NCI-H2196 (cell line): ENCODE measurements at regions not wholly inside any gene's neighbourhood (a gene's known extent, or its start where the extent isn't known, plus 50 kb on each side); places are given as distances from the start of the nearest gene placed in this dataset.
"Not testable (repeated sequence)": the region's sequence is repeated elsewhere in the genome, so short reads cannot be mapped to it uniquely, and the experiment has no call there.

Experiments
- DNase-seq: peaks from one replicate; lab custom pipeline; 2025; ENCODE audit not compliant: unreplicated experiment; lab: John Stamatoyannopoulos, UW

DNA sequence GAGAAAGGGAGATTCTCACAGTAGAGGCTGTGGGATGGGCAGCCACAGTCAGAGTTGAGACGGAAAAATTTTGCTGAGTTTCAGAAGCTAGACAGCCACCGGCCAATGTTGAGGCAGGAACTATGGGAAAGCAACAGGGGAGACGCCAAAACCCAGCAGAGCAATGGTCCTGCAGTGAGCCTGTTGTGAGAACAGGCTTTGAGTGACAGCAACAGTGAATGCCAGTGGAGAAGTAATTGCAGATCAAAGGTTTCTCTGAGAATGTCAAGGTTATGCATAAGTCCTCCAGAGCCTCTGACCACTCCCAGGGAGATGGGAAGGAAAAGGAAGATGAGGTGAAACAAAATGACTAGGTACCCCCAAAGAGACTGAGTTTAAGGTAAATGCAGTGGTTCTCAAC, 54.2 kb upstream of the DAAM1 start:
- no peak for DNase-seq

DNA sequence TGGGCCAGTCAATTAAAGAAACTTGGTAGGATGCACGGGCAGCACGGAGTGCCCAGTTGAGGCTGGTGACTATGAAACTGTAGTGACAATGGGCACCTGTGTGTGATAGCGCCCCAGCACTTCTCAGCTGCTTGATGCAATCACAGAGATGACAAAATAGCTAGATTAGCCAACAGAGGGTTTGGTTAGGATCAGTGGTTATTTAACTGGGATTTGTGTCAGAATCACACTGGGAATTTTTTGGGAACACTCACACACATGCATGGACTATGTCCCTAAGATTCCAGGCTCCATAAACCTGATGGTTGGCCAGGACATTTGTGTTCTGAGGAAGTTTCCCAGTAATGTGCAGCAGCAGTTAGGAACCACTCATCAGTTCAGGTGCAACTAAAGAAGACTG, 51.2 kb upstream of the DAAM1 start:
- DNase-seq = no peak

DNA sequence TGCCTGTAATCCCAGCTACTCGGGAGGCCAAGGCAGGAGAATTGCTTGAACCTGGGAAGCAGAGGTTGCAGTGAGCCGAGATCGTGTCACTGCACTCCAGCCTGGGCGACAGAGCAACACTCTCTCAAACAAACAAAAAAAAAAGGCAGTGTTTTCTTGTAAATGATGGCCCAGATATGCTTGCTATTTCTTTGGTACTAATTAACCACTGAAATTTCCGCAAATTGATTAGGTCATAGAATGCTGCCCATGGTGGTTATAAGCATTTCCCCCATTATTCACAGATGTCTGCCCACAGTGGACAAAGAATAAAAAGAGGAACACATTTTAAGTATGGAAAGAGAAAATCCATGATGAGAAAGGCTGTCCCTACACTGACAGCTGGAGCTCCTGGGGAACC, 49.9 kb upstream of the DAAM1 start:
- DNase-seq = not testable (repeated sequence)
